ENCODE measurements at regions not wholly inside any gene's neighbourhood (a gene's known extent, or its start where the extent isn't known, plus 50 kb on each side); places are given as distances from the start of the nearest gene placed in this dataset.

DNA sequence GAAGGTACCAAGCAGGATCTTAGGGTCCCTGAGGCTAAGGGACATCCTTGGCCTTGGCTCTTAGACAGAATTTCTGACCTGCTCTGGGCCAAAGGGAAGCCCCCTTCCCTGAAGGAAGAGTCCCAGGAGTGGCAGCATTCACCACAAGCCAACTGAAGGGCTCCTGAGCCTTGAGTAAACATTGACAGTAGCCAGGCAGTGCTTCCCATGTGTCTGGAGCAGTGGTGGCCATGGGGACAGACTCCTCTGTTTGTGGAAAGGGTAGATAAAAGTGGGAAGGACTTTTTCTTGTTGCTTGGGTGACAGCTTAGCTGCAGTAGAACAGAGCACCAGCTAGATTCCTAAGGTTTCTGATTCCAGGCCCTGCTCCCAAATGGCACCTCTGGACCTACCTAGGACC, 61.4 kb upstream of the VLDLR start (continued):
- TF ChIP-seq SREBF2 (CRISPR knock-in tag; IDR thresholded peaks at IDR 0.05) (no peak), ETV5 (CRISPR knock-in tag; IDR thresholded peaks at IDR 0.05; ENCODE audit: low read depth) (no peak), PRPF4 (IDR thresholded peaks at IDR 0.05; ENCODE audit: insufficient read depth, low read depth, low read length, poor library complexity, severe bottlenecking) (no peak), LEF1 (IDR thresholded peaks at IDR 0.05) (no peak)
- TF ChIP-seq, protein P1, sequence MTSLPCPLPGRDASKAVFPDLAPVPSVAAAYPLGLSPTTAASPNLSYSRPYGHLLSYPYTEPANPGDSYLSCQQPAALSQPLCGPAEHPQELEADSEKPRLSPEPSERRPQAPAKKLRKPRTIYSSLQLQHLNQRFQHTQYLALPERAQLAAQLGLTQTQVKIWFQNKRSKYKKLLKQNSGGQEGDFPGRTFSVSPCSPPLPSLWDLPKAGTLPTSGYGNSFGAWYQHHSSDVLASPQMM (CRISPR knock-in tag; IDR thresholded peaks at IDR 0.05) = no peak

GRCh38 chr9:2565676-2566340, 55.8 kb upstream of the VLDLR start:
- H3K36me3 ChIP-seq (ENCODE audit: control insufficient read depth, insufficient read depth, low read length) = no peaks in the 10 kb centered on the region
- no peak overlapping the region for H2AFZ ChIP-seq (ENCODE audit: low read depth, low read length)
- BruUV-seq (replicated peaks) = no TSS peak
- no peak for ATAC-seq
- no peaks in the 10 kb centered on the region for H4K20me1 ChIP-seq (replicated peaks; ENCODE audit: control insufficient read depth, insufficient read depth, low read length)
- no peaks in the 10 kb centered on the region for H3K9me3 ChIP-seq (replicated peaks; ENCODE audit: control insufficient read depth, insufficient read depth, low read depth, low read length)
- no peaks in the 10 kb centered on the region; a peak in 1 of 5 replicates for H3K4me1 ChIP-seq (replicated peaks in 1 of 2; ENCODE audit: control insufficient read depth in 2 of 2, insufficient read depth in 2 of 2, low read length in 2 of 2)
- H3K4me2 ChIP-seq (ENCODE audit: insufficient read depth, low read length) = no peak overlapping the region
- H3K4me3 ChIP-seq = no peak overlapping the region
- no peak for FAIRE-seq
- WGBS (ENCODE audit: insufficient coverage, low coverage, missing lambda C conversion rate) = 0% methylated on average over 6 of the region's 6 CpGs
- DNase-seq (ENCODE audit: extremely low read depth in 1 of 4, low spot score in 3 of 4) = no peak
- H3K27ac ChIP-seq (ENCODE audit: extremely low read depth, low read depth, low read length) = no peak overlapping the region
- CTCF ChIA-PET (ENCODE audit: low intra/inter-chr PET ratio) = no interaction called here
- no peaks in the 10 kb centered on the region for H3K9me1 ChIP-seq (ENCODE audit: control insufficient read depth, insufficient read depth, low read length)
- in situ Hi-C loops (cut with MboI) (no loop called here), intact Hi-C loops (cut with micrococcal nuclease) (no loop called here)
- H3K79me2 ChIP-seq (ENCODE audit: control insufficient read depth, insufficient read depth, low read length) = no peaks in the 10 kb centered on the region
- no peaks in the 10 kb centered on the region for H3K27me3 ChIP-seq (ENCODE audit: control insufficient read depth in 2 of 2, insufficient read depth in 2 of 2, low read length in 2 of 2)
- H3K9ac ChIP-seq (ENCODE audit: insufficient read depth in 1 of 2, low read depth in 2 of 2, low read length in 2 of 2) = no peak overlapping the region
- POLR2A ChIA-PET = no interaction called here
- no peak for TF ChIP-seq NCOA6 (IDR thresholded peaks at IDR 0.05)
- TF ChIP-seq NBN (IDR thresholded peaks at IDR 0.05; ENCODE audit: low read depth) = no peak
- TF ChIP-seq, protein P2, sequence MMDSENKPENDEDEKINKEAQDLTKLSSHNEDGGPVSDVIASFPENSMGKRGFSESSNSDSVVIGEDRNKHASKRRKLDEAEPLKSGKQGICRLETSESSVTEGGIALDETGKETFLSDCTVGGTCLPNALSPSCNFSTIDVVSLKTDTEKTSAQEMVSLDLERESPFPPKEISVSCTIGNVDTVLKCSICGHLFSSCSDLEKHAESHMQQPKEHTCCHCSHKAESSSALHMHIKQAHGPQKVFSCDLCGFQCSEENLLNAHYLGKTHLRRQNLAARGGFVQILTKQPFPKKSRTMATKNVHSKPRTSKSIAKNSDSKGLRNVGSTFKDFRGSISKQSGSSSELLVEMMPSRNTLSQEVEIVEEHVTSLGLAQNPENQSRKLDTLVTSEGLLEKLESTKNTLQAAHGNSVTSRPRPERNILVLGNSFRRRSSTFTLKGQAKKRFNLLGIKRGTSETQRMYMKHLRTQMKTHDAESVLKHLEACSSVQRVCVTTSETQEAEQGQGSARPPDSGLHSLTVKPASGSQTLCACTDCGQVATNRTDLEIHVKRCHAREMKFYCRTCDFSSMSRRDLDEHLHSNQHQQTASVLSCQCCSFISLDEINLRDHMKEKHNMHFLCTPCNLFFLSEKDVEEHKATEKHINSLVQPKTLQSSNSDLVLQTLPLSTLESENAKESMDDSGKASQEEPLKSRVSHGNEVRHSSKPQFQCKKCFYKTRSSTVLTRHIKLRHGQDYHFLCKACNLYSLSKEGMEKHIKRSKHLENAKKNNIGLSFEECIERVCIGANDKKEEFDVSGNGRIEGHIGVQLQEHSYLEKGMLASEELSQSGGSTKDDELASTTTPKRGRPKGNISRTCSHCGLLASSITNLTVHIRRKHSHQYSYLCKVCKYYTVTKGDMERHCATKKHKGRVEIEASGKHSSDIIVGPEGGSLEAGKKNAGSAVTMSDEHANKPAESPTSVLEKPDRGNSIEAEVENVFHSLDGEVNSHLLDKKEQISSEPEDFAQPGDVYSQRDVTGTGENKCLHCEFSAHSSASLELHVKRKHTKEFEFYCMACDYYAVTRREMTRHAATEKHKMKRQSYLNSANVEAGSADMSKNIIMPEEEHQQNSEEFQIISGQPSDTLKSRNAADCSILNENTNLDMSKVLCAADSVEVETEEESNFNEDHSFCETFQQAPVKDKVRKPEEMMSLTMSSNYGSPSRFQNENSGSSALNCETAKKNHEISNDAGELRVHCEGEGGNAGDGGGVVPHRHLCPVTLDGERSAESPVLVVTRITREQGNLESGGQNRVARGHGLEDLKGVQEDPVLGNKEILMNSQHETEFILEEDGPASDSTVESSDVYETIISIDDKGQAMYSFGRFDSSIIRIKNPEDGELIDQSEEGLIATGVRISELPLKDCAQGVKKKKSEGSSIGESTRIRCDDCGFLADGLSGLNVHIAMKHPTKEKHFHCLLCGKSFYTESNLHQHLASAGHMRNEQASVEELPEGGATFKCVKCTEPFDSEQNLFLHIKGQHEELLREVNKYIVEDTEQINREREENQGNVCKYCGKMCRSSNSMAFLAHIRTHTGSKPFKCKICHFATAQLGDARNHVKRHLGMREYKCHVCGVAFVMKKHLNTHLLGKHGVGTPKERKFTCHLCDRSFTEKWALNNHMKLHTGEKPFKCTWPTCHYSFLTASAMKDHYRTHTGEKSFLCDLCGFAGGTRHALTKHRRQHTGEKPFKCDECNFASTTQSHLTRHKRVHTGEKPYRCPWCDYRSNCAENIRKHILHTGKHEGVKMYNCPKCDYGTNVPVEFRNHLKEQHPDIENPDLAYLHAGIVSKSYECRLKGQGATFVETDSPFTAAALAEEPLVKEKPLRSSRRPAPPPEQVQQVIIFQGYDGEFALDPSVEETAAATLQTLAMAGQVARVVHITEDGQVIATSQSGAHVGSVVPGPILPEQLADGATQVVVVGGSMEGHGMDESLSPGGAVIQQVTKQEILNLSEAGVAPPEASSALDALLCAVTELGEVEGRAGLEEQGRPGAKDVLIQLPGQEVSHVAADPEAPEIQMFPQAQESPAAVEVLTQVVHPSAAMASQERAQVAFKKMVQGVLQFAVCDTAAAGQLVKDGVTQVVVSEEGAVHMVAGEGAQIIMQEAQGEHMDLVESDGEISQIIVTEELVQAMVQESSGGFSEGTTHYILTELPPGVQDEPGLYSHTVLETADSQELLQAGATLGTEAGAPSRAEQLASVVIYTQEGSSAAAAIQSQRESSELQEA (IDR thresholded peaks at IDR 0.05; ENCODE audit: low read depth) = no peak
